ENCODE measurements at regions not wholly inside any gene's neighbourhood (a gene's known extent, or its start where the extent isn't known, plus 50 kb on each side); places are given as distances from the start of the nearest gene placed in this dataset.

- Histone ChIP-seq H3K9me3 (ENCODE audit: control insufficient read depth, low read length) (no peaks in the 10 kb centered on the region), H3K36me3 (ENCODE audit: control insufficient read depth, insufficient read depth, low read length) (no peaks in the 10 kb centered on the region), H3K27me3 (ENCODE audit: control insufficient read depth, insufficient read depth, low read length) (no peaks in the 10 kb centered on the region), H3K4me3 (ENCODE audit: low read length) (no peak overlapping the region), H3K4me1 (ENCODE audit: control insufficient read depth, insufficient read depth, low read length) (no peaks in the 10 kb centered on the region), H3K9ac (ENCODE audit: low read length) (no peak overlapping the region)
These were observed 150.9 kb downstream of the CD8B2 start for GRCh38 chr2:106638043-106638442.

GRCh38 chr2:106638580-106638979 is 151.4 kb downstream of the CD8B2 start:
- Histone ChIP-seq H3K9me3 (ENCODE audit: control insufficient read depth, low read length) (no peaks in the 10 kb centered on the region), H3K4me1 (ENCODE audit: control insufficient read depth, insufficient read depth, low read length) (no peaks in the 10 kb centered on the region), H3K4me3 (ENCODE audit: low read length) (no peak overlapping the region), H3K36me3 (ENCODE audit: control insufficient read depth, insufficient read depth, low read length) (no peaks in the 10 kb centered on the region), H3K27me3 (ENCODE audit: control insufficient read depth, insufficient read depth, low read length) (no peaks in the 10 kb centered on the region), H3K9ac (ENCODE audit: low read length) (no peak overlapping the region)

- H3K36me3 ChIP-seq (ENCODE audit: control insufficient read depth, insufficient read depth, low read length) = no peaks in the 10 kb centered on the region
- H3K4me1 ChIP-seq (ENCODE audit: control insufficient read depth, insufficient read depth, low read length) = no peaks in the 10 kb centered on the region
- no peak overlapping the region for H3K4me3 ChIP-seq (ENCODE audit: low read length)
- no peaks in the 10 kb centered on the region for H3K9me3 ChIP-seq (ENCODE audit: control insufficient read depth, low read length)
- no peak overlapping the region for H3K9ac ChIP-seq (ENCODE audit: low read length)
- H3K27me3 ChIP-seq (ENCODE audit: control insufficient read depth, insufficient read depth, low read length) = no peaks in the 10 kb centered on the region
These were observed 155.5 kb downstream of the CD8B2 start for GRCh38 chr2:106642679-106643078.

GRCh38 chr2:106644623-106645022 is 157.5 kb downstream of the CD8B2 start:
- H3K36me3 ChIP-seq (ENCODE audit: control insufficient read depth, insufficient read depth, low read length) = no peaks in the 10 kb centered on the region
- no peaks in the 10 kb centered on the region for H3K4me1 ChIP-seq (ENCODE audit: control insufficient read depth, insufficient read depth, low read length)
- H3K9ac ChIP-seq (ENCODE audit: low read length) = no peak overlapping the region
- no peaks in the 10 kb centered on the region for H3K9me3 ChIP-seq (ENCODE audit: control insufficient read depth, low read length)
- no peak overlapping the region for H3K4me3 ChIP-seq (ENCODE audit: low read length)
- no peaks in the 10 kb centered on the region for H3K27me3 ChIP-seq (ENCODE audit: control insufficient read depth, insufficient read depth, low read length)

- no peak overlapping the region for H3K9ac ChIP-seq (ENCODE audit: low read length)
- H3K9me3 ChIP-seq (ENCODE audit: control insufficient read depth, low read length) = no peaks in the 10 kb centered on the region
- H3K4me1 ChIP-seq (ENCODE audit: control insufficient read depth, insufficient read depth, low read length) = no peaks in the 10 kb centered on the region
- no peak overlapping the region for H3K4me3 ChIP-seq (ENCODE audit: low read length)
- no peaks in the 10 kb centered on the region for H3K36me3 ChIP-seq (ENCODE audit: control insufficient read depth, insufficient read depth, low read length)
- no peaks in the 10 kb centered on the region for H3K27me3 ChIP-seq (ENCODE audit: control insufficient read depth, insufficient read depth, low read length)
These were observed 159.4 kb downstream of the CD8B2 start for GRCh38 chr2:106646605-106647004.

- no peak overlapping the region for H3K9ac ChIP-seq (ENCODE audit: low read length)
- H3K4me1 ChIP-seq (ENCODE audit: control insufficient read depth, insufficient read depth, low read length) = no peaks in the 10 kb centered on the region
- no peaks in the 10 kb centered on the region for H3K9me3 ChIP-seq (ENCODE audit: control insufficient read depth, low read length)
- no peaks in the 10 kb centered on the region for H3K36me3 ChIP-seq (ENCODE audit: control insufficient read depth, insufficient read depth, low read length)
- no peaks in the 10 kb centered on the region for H3K27me3 ChIP-seq (ENCODE audit: control insufficient read depth, insufficient read depth, low read length)
- no peak overlapping the region for H3K4me3 ChIP-seq (ENCODE audit: low read length)
These were observed 162.1 kb downstream of the CD8B2 start for GRCh38 chr2:106649306-106649705.

GRCh38 chr2:106653465-106653864 is 166.3 kb downstream of the CD8B2 start:
- H3K36me3 ChIP-seq (ENCODE audit: control insufficient read depth, insufficient read depth, low read length) = no peaks in the 10 kb centered on the region
- H3K27me3 ChIP-seq (ENCODE audit: control insufficient read depth, insufficient read depth, low read length) = no peaks in the 10 kb centered on the region
- no peak overlapping the region for H3K9ac ChIP-seq (ENCODE audit: low read length)
- no peak overlapping the region for H3K4me3 ChIP-seq (ENCODE audit: low read length)
- H3K9me3 ChIP-seq (ENCODE audit: control insufficient read depth, low read length) = no peaks in the 10 kb centered on the region
- no peaks in the 10 kb centered on the region for H3K4me1 ChIP-seq (ENCODE audit: control insufficient read depth, insufficient read depth, low read length)

- H3K9ac ChIP-seq (ENCODE audit: low read length) = no peak overlapping the region
- no peaks in the 10 kb centered on the region for H3K9me3 ChIP-seq (ENCODE audit: control insufficient read depth, low read length)
- no peaks in the 10 kb centered on the region for H3K4me1 ChIP-seq (ENCODE audit: control insufficient read depth, insufficient read depth, low read length)
- H3K27me3 ChIP-seq (ENCODE audit: control insufficient read depth, insufficient read depth, low read length) = no peaks in the 10 kb centered on the region
- H3K36me3 ChIP-seq (ENCODE audit: control insufficient read depth, insufficient read depth, low read length) = no peaks in the 10 kb centered on the region
- H3K4me3 ChIP-seq (ENCODE audit: low read length) = no peak overlapping the region
These were observed 171.5 kb downstream of the CD8B2 start for GRCh38 chr2:106658616-106659015.

GRCh38 chr2:106664669-106665068 is 177.5 kb downstream of the CD8B2 start:
- Histone ChIP-seq H3K36me3 (ENCODE audit: control insufficient read depth, insufficient read depth, low read length) (no peaks in the 10 kb centered on the region), H3K9me3 (ENCODE audit: control insufficient read depth, low read length) (no peaks in the 10 kb centered on the region), H3K4me1 (ENCODE audit: control insufficient read depth, insufficient read depth, low read length) (no peaks in the 10 kb centered on the region), H3K9ac (ENCODE audit: low read length) (no peak overlapping the region), H3K27me3 (ENCODE audit: control insufficient read depth, insufficient read depth, low read length) (no peaks in the 10 kb centered on the region), H3K4me3 (ENCODE audit: low read length) (no peak overlapping the region)

GRCh38 chr2:106667478-106668070 is 180.4 kb downstream of the CD8B2 start:
- H3K36me3 ChIP-seq (ENCODE audit: control insufficient read depth, insufficient read depth, low read length) = no peaks in the 10 kb centered on the region
- no peak overlapping the region for H3K4me3 ChIP-seq (ENCODE audit: low read length)
- no peak overlapping the region for H3K9ac ChIP-seq (ENCODE audit: low read length)
- H3K27me3 ChIP-seq (ENCODE audit: control insufficient read depth, insufficient read depth, low read length) = no peaks in the 10 kb centered on the region
- H3K4me1 ChIP-seq (ENCODE audit: control insufficient read depth, insufficient read depth, low read length) = no peaks in the 10 kb centered on the region
- H3K9me3 ChIP-seq (ENCODE audit: control insufficient read depth, low read length) = no peaks in the 10 kb centered on the region

GRCh38 chr2:106685180-106685897 is 198.2 kb downstream of the CD8B2 start:
- H3K27me3 ChIP-seq (ENCODE audit: control insufficient read depth, insufficient read depth, low read length) = no peaks in the 10 kb centered on the region
- H3K36me3 ChIP-seq (ENCODE audit: control insufficient read depth, insufficient read depth, low read length) = no peaks in the 10 kb centered on the region
- no peaks in the 10 kb centered on the region for H3K9me3 ChIP-seq (ENCODE audit: control insufficient read depth, low read length)

GRCh38 chr2:106686814-106687213 is 199.2 kb downstream of the ST6GAL2 start:
- no peak overlapping the region for H3K4me3 ChIP-seq (ENCODE audit: low read length)

More at GRCh38 chr2:106685180-106685897, 198.2 kb downstream of the CD8B2 start:
- Histone ChIP-seq H3K4me1 (ENCODE audit: control insufficient read depth, insufficient read depth, low read length) (no peaks in the 10 kb centered on the region), H3K9ac (ENCODE audit: low read length) (no peak overlapping the region), H3K4me3 (ENCODE audit: low read length) (no peak overlapping the region)

More at GRCh38 chr2:106686814-106687213, 199.2 kb downstream of the ST6GAL2 start:
- Histone ChIP-seq H3K9ac (ENCODE audit: low read length) (no peak overlapping the region), H3K9me3 (ENCODE audit: control insufficient read depth, low read length) (no peaks in the 10 kb centered on the region), H3K36me3 (ENCODE audit: control insufficient read depth, insufficient read depth, low read length) (no peaks in the 10 kb centered on the region), H3K27me3 (ENCODE audit: control insufficient read depth, insufficient read depth, low read length) (no peaks in the 10 kb centered on the region), H3K4me1 (ENCODE audit: control insufficient read depth, insufficient read depth, low read length) (no peaks in the 10 kb centered on the region)

Measured in mucosa of stomach (tissue), 1 donor.